ENCODE measurements at regions not wholly inside any gene's neighbourhood (a gene's known extent, or its start where the extent isn't known, plus 50 kb on each side); places are given as distances from the start of the nearest gene placed in this dataset.

- in situ Hi-C loops (cut with HindIII; ENCODE audit: low pct_unique_long_range_greater_than_20kb, low sequenced_read_pairs) = no loop called here
- no peak for DNase-seq (ENCODE audit: low read depth, low spot score)
Observed at GRCh38 chr11:25943777-25944661, 387.9 kb upstream of the ANO3 start.

DNA sequence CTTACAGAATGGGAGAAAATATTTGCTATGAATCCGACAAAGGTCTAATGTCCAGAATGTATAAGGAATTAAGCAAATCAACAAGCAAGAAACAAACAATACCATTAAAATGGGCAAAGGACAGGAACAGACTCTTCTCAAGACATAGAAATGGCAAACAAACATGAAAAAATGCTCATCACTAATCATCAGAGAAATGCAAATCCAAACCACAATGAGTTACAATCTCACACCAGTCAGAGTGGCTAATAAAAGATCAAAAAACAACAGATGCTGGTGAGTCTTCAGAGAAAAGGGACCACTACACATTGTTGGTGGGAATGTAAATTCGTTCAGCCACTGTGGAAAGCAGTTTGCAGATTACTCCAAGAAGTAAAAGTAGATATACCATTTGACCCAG, 382.0 kb upstream of the ANO3 start:
- no peak for DNase-seq (ENCODE audit: low read depth, low spot score)
- in situ Hi-C loops (cut with HindIII; ENCODE audit: low pct_unique_long_range_greater_than_20kb, low sequenced_read_pairs) = no loop called here

GRCh38 chr11:25953006-25953405, 378.9 kb upstream of the ANO3 start:
- in situ Hi-C loops (cut with HindIII; ENCODE audit: low pct_unique_long_range_greater_than_20kb, low sequenced_read_pairs) = no loop called here
- no peak for DNase-seq (ENCODE audit: low read depth, low spot score)

GRCh38 chr11:25958045-25958444, 373.9 kb upstream of the ANO3 start:
- DNase-seq (ENCODE audit: low read depth, low spot score) = peak; percentile 15
- in situ Hi-C loops (cut with HindIII; ENCODE audit: low pct_unique_long_range_greater_than_20kb, low sequenced_read_pairs) = no loop called here

- in situ Hi-C loops (cut with HindIII; ENCODE audit: low pct_unique_long_range_greater_than_20kb, low sequenced_read_pairs) = no loop called here
- no peak for DNase-seq (ENCODE audit: low read depth, low spot score)
Observed at GRCh38 chr11:25961539-25961938, 370.4 kb upstream of the ANO3 start.

DNA sequence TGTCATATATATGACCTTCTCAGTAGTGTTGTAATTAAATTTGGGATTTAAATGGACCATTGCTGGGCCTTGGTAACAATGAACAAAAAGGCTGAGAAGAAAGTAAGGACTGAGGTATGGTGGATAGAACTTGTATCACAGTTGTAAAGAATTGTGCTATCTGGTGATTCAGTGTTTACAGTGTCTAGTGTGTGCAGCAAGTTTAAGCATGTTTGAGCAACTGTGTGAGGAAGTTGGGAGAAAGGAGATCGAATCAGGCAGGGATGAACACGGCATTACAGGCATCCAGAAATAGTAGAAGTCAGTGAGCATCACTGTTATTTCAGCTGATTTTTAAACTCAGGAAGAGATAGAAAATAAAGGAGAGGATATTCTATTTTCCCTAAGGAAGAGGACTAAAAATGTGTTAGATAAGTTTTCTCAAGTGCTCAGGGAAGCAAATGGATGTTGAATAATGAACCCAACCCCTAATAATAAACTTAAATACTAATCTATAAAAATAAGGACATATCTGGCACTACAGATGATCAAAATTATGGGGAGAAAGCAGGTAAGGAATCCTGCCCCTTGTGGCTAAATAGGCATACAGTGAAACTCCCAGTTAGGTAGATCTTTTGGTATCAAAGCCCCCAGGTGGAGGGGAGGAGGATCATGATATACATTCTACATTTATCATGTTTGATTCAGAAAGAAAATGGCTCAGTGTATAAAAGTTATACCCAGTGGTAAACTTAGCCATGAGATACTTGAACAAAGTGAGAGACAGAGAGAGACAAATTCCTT, 361.0 kb upstream of the ANO3 start:
- in situ Hi-C loops (cut with HindIII; ENCODE audit: low pct_unique_long_range_greater_than_20kb, low sequenced_read_pairs) = no loop called here
- DNase-seq (ENCODE audit: low read depth, low spot score) = peak; percentile 31

DNA sequence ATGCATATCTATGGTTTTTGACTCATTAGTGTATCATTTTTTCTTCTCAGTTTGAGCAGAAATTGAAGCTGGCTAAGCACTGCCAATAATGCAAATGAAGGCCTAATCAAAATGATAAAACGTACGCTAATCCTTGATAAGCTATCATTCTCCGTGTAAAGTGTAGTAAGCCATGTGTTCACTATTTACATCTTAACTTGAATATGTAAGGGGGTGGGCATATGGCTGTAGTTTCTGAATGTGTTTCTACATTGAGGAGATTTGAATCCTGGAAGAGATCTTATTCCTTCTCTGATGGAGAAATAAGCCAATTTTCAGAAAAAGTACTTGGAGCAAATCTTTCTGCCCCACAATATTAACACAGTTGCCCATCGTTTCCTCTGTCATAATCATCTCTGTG, 351.8 kb upstream of the ANO3 start:
- in situ Hi-C loops (cut with HindIII; ENCODE audit: low pct_unique_long_range_greater_than_20kb, low sequenced_read_pairs) = no loop called here
- DNase-seq (ENCODE audit: low read depth, low spot score) = no peak

DNA sequence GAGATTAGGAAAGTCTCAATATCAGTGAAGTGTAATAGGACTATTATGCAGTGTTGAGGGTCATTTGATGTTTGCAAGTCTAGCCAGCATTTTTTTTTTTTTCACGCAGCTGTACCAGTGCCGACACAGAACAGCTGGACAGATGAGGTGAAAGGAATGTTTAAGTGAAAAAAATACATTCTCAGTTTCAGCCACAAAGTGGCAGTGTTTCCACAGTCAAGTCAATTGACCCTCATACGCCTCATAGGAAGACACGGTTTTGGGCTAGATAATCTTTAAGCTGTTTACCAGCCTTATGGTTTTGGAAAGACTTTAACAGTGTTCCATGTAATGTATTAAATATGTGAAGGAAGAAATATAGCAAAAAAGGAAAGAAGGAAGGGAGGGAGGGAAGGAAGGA, 349.9 kb upstream of the ANO3 start:
- in situ Hi-C loops (cut with HindIII; ENCODE audit: low pct_unique_long_range_greater_than_20kb, low sequenced_read_pairs) = no loop called here
- peak; percentile 86 for DNase-seq (ENCODE audit: low read depth, low spot score)

GRCh38 chr11:25983280-25983679, 348.6 kb upstream of the ANO3 start:
- DNase-seq (ENCODE audit: low read depth, low spot score) = no peak
- in situ Hi-C loops (cut with HindIII; ENCODE audit: low pct_unique_long_range_greater_than_20kb, low sequenced_read_pairs) = no loop called here

- in situ Hi-C loops (cut with HindIII; ENCODE audit: low pct_unique_long_range_greater_than_20kb, low sequenced_read_pairs) = no loop called here
- no peak for DNase-seq (ENCODE audit: low read depth, low spot score)
Observed at GRCh38 chr11:25988178-25988577, 343.8 kb upstream of the ANO3 start.

- no peak for DNase-seq (ENCODE audit: low read depth, low spot score)
- in situ Hi-C loops (cut with HindIII; ENCODE audit: low pct_unique_long_range_greater_than_20kb, low sequenced_read_pairs) = no loop called here
Observed at GRCh38 chr11:25990406-25990805, 341.5 kb upstream of the ANO3 start.

DNA sequence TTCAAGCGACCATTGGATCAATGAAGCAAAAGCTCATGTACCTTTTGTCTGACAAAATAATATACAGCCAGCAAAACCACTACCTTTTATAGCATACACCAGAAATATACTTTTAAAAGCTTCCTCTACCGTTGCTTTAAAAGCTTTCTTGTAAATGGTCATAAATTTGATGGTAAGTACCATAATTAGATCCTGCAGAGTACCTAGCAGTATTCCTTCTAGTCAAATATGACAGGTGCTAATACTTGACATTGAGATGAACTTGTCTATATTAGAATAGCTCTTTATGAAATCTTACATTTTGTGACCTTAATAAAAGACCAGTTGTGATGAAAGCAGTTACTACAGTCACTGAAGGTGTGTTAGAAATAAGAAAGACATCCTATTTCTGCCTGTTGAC, 340.5 kb upstream of the ANO3 start:
- in situ Hi-C loops (cut with HindIII; ENCODE audit: low pct_unique_long_range_greater_than_20kb, low sequenced_read_pairs) = no loop called here
- no peak for DNase-seq (ENCODE audit: low read depth, low spot score)

DNA sequence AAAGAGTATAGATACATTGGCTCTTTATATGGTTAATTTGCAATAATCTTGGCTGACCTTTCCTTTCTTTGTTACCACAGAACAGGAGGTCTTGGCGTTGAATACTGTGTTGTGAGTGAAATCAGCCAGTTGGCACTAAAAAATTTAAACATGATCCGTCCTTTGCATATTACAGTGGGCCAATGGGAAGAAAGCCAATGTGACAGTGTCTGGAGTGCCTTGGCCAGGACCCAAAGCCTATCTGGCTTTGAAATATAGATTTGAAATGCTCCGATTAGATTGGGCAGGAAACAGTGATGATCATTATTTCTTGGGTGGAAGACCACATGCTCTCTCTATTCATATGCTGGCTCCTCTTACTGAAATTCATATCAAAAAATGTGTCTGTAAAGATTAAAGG, 339.6 kb upstream of the ANO3 start:
- in situ Hi-C loops (cut with HindIII; ENCODE audit: low pct_unique_long_range_greater_than_20kb, low sequenced_read_pairs) = no loop called here
- DNase-seq (ENCODE audit: low read depth, low spot score) = no peak

- in situ Hi-C loops (cut with HindIII; ENCODE audit: low pct_unique_long_range_greater_than_20kb, low sequenced_read_pairs) = no loop called here
Observed at GRCh38 chr11:25993016-25993415, 338.9 kb upstream of the ANO3 start.

GRCh38 chr11:26011474-26011873, 320.5 kb upstream of the ANO3 start:
- no peak for DNase-seq (ENCODE audit: low read depth, low spot score)
- in situ Hi-C loops (cut with HindIII; ENCODE audit: low pct_unique_long_range_greater_than_20kb, low sequenced_read_pairs) = no loop called here

More at GRCh38 chr11:25993016-25993415, 338.9 kb upstream of the ANO3 start:
- no peak for DNase-seq (ENCODE audit: low read depth, low spot score)

DNA sequence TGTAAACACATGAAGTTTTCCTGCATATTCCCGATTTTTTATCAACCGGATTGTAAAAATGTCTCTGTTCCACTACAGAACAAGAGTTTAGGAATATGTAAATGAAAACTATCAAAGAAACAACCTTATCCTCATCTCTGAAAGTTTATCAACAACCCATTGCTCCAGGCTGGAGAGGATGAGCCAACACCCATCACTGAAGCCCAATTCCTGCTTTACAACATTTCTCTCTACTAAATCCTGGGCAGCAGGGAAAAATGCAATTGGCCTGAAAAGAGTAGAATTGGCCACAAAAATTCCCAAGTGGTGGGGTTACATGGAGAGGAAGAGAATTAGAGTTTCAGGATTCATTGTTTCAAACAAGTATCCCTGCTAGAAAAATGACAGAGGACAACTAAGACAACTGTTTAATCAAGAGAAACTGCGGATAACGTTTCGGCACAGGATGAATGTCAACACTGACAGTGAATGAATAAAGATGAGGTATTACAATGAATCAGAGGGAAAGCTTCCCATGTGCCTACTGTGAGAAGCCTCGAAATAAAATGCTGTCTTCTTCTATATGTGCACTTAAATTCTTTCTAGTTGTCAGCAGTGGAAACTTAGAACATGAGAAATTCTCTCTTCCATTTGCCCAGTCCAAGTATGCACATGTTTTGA, 317.3 kb upstream of the ANO3 start:
- DNase-seq (ENCODE audit: low read depth, low spot score) = no peak
- in situ Hi-C loops (cut with HindIII; ENCODE audit: low pct_unique_long_range_greater_than_20kb, low sequenced_read_pairs) = no loop called here

DNA sequence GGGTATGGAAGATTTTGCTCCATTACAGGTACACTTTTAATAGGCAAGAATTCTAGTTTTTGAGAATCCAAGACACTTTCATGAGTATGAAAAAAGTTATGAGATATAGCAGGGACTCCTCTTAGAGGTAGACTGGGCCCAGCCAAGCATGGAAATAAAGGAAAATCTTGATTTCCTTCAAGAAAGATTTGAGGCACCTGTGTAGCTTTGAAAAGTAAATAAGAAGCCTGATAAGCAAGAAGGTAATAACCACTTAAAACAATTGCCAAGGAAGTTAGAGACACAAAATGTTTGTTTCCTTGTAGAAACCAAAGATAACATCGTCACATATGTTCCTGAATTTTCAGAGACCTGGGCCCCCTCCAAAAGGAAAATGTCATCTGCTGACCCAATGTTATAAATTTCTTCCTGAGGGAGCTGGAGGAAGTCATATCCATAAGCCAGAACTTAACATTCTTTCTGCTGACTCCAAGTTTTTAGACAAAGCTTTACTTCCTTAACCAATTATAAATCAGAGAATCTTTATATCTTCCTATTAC, 314.5 kb upstream of the ANO3 start:
- no peak for DNase-seq (ENCODE audit: low read depth, low spot score)
- in situ Hi-C loops (cut with HindIII; ENCODE audit: low pct_unique_long_range_greater_than_20kb, low sequenced_read_pairs) = no loop called here

DNA sequence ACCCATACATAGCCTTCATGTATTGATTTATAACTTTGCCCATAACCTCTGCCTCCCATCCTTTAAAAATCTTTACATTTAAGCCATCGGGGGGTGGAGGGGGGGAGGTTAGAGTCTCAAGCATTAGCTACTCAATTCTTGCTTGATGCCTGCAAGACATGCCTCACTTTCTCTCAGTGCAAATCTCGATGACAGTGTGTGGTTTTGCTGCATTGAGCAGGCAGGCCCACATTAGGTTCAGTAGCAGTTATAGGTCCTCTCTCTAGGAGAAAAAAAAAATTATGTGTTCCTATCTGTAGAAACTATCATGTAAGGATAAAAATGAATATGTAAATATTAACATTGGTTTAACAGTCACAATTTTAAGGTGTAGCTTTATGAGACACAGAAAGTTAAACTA, 314.0 kb upstream of the ANO3 start:
- in situ Hi-C loops (cut with HindIII; ENCODE audit: low pct_unique_long_range_greater_than_20kb, low sequenced_read_pairs) = no loop called here
- no peak for DNase-seq (ENCODE audit: low read depth, low spot score)
